ENCODE measurements at regions not wholly inside any gene's neighbourhood (a gene's known extent, or its start where the extent isn't known, plus 50 kb on each side); places are given as distances from the start of the nearest gene placed in this dataset.

DNA sequence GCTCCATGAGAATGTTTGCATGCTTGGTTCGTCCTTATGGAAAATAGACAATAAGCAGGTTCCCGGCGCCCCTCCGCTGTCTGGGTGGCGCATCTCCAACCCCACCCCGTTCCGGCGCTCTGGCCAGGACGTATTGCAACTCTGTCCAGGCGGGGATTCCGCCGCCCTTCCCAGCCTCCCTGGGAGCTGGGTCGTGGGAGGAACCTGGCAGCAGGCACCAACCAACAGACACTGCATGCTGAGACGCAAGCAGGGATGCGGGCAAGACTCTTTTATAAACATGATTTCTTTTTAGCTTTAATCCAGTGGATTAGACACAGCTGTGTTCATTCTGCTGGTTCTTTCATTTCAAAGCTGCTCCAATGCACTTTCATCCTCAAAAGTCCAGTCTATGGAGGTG is 240.2 kb downstream of the SH3BP4 start:
- no peak overlapping the region for H3K4me3 ChIP-seq (ENCODE audit: low read depth, low read length)
- no peaks in the 10 kb centered on the region for H3K36me3 ChIP-seq (ENCODE audit: control insufficient read depth, insufficient read depth, low read length)
- ChIA-PET CTCF (interaction anchor here (0.9 kb wide), 1 partner anchor 95 kb away, joined by 4 read pairs; no protein-coding TSS in a partner anchor), POLR2A (no interaction called here)
- peaks cover 8% of the 10 kb centered on the region for H3K27me3 ChIP-seq (ENCODE audit: control insufficient read depth, insufficient read depth, low read length)
- DNase-seq (ENCODE audit: low read depth) = no peak
- TF ChIP-seq, protein P1, sequence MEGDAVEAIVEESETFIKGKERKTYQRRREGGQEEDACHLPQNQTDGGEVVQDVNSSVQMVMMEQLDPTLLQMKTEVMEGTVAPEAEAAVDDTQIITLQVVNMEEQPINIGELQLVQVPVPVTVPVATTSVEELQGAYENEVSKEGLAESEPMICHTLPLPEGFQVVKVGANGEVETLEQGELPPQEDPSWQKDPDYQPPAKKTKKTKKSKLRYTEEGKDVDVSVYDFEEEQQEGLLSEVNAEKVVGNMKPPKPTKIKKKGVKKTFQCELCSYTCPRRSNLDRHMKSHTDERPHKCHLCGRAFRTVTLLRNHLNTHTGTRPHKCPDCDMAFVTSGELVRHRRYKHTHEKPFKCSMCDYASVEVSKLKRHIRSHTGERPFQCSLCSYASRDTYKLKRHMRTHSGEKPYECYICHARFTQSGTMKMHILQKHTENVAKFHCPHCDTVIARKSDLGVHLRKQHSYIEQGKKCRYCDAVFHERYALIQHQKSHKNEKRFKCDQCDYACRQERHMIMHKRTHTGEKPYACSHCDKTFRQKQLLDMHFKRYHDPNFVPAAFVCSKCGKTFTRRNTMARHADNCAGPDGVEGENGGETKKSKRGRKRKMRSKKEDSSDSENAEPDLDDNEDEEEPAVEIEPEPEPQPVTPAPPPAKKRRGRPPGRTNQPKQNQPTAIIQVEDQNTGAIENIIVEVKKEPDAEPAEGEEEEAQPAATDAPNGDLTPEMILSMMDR (IDR thresholded peaks at IDR 0.05; ENCODE audit: insufficient read depth, low read depth, low read length) = no peak

DNA sequence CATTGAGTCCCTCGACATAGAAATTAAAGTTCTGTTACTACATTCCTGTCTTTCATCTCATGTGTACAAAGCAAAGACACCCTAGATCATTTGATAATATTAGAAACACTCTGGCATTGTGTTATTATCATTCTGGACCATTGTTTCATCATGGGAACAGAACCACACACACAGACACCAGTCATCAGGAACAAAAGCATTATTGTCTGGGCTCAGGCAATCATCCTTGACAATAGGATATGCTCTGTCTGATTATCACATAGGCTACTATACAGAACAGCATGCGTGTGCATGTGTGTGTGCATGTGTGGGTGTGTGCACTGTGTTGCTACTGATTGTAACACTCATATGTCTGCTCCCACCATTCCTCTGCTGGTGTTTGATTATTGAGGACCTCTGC is 242.5 kb downstream of the SH3BP4 start:
- no peak for DNase-seq (ENCODE audit: low read depth)
- H3K4me3 ChIP-seq (ENCODE audit: low read depth, low read length) = no peak overlapping the region
- peaks cover 8% of the 10 kb centered on the region for H3K27me3 ChIP-seq (ENCODE audit: control insufficient read depth, insufficient read depth, low read length)
- TF ChIP-seq, protein P1 (IDR thresholded peaks at IDR 0.05; ENCODE audit: insufficient read depth, low read depth, low read length) = no peak
- POLR2A ChIA-PET = no interaction called here
- no peaks in the 10 kb centered on the region for H3K36me3 ChIP-seq (ENCODE audit: control insufficient read depth, insufficient read depth, low read length)
- CTCF ChIA-PET = interaction anchor here (1.4 kb wide), 1 partner anchor 20 kb away, joined by 3 read pairs; no protein-coding TSS in a partner anchor

DNA sequence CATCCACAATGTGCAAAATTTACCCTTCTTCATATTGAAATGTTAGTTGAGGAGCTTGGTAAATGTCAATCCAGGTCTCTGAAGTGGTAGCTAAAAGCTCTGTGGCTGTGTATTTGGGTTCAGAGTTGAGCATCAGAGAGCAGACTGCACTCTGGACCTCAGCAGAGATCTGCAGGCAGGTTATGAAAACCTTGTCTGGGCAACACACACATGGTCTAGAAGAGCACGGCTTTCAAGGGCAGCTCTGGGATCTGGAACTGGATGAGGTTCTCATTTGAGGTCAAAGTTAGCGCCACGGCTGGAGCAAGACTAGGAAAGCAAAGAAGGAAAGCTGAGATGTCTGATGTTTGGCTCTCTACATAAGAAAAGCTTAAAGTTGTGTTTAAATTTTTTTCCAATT is 243.0 kb downstream of the SH3BP4 start:
- no peaks in the 10 kb centered on the region for H3K36me3 ChIP-seq (ENCODE audit: control insufficient read depth, insufficient read depth, low read length)
- TF ChIP-seq, protein P1 (IDR thresholded peaks at IDR 0.05; ENCODE audit: insufficient read depth, low read depth, low read length) = no peak
- DNase-seq (ENCODE audit: low read depth) = no peak
- peaks cover 6% of the 10 kb centered on the region for H3K27me3 ChIP-seq (ENCODE audit: control insufficient read depth, insufficient read depth, low read length)
- POLR2A ChIA-PET = no interaction called here
- CTCF ChIA-PET = interaction anchor here (1.4 kb wide), 1 partner anchor 21 kb away, joined by 3 read pairs; no protein-coding TSS in a partner anchor
- H3K4me3 ChIP-seq (ENCODE audit: low read depth, low read length) = no peak overlapping the region

DNA sequence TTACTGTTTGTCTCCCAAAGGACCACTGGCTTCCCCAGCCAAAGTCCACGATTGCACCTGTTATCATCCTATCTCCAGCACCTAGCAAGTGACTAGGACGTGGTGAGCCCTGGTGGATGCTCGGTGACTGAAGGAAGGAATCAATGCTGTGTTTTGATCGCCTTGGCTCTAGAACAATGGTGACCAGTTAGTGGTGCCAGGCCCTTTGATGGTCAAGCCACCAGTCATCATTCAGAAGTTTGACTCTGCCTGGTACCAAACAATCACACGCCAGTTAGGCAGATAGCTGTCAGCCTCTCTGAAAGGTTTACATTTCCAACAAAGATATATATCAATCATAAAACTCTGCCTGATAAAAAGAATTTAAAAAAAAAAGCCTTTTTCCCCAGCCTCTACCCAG is 244.1 kb downstream of the SH3BP4 start:
- Histone ChIP-seq H3K36me3 (ENCODE audit: control insufficient read depth, insufficient read depth, low read length) (no peaks in the 10 kb centered on the region), H3K4me3 (ENCODE audit: low read depth, low read length) (no peak overlapping the region), H3K27me3 (ENCODE audit: control insufficient read depth, insufficient read depth, low read length) (peaks cover 4% of the 10 kb centered on the region; the same call in 1 of the 2 replicates)
- TF ChIP-seq, protein P1 (IDR thresholded peaks at IDR 0.05; ENCODE audit: insufficient read depth, low read depth, low read length) = no peak
- POLR2A ChIA-PET = no interaction called here
- no peak for DNase-seq (ENCODE audit: low read depth)
- CTCF ChIA-PET = no interaction called here

DNA sequence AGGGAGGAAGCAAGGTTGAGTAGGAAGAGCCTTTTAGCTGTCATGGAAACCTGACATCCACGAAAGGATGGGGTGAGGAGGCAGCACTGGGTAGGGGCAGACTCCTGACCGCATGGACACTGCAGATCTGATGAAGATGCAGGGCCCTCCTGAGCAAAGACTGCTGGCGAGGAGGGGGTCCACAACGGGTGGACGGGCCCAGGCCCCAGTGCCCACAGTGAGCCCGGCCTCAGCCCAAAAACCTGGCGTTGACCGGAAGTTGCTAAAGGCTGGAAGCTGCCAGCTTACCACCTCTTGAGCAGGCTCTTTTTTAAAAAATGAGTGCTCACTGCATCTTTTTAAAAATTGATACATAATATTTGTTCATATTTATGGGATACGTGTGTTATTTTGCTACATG is 247.3 kb downstream of the SH3BP4 start:
- POLR2A ChIA-PET = no interaction called here
- TF ChIP-seq, protein P1 (IDR thresholded peaks at IDR 0.05; ENCODE audit: insufficient read depth, low read depth, low read length) = no peak
- 0 out of 2 replicates have a peak, but pooled peaks cover 3% of the 10 kb centered on the region for H3K27me3 ChIP-seq (ENCODE audit: control insufficient read depth, insufficient read depth, low read length)
- CTCF ChIA-PET = no interaction called here
- no peaks in the 10 kb centered on the region for H3K36me3 ChIP-seq (ENCODE audit: control insufficient read depth, insufficient read depth, low read length)
- no peak for DNase-seq (ENCODE audit: low read depth)
- no peak overlapping the region for H3K4me3 ChIP-seq (ENCODE audit: low read depth, low read length)
